Gastrocnemius medialis (tissue), 4 donors: ENCODE measurements at regions not wholly inside any gene's neighbourhood (a gene's known extent, or its start where the extent isn't known, plus 50 kb on each side); places are given as distances from the start of the nearest gene placed in this dataset.
"Not testable (repeated sequence)": the region's sequence is repeated elsewhere in the genome, so short reads cannot be mapped to it uniquely, and the experiment has no call there.

Source experiments
- ATAC-seq, 2 donors: fragments of 150-250 bp; one replicate each; pipeline ENCODE4 v1.9.1; 2016
- DNase-seq, 2 donors: peaks; one replicate each; pipeline ENCODE4 v3.0.0-alpha.2; 2019
- H3K27ac ChIP-seq, 4 donors: fragments of 200-600 bp; sonication (generic); 1 replicate in 1 of 4; 2 replicates in 3 of 4; pipeline ENCODE4 v1.5.1; 2016 to 2018; ENCODE audit warnings: mild to moderate bottlenecking in 2 of 4, moderate library complexity in 1 of 4
- H3K27me3 ChIP-seq, 3 donors: fragments of 200-600 bp; sonication (generic) in 2 of 3; 1 replicate in 1 of 3; 2 replicates in 2 of 3; pipeline versions ENCODE4 v1.5.1 to v1.6.0; 2016 to 2019; ENCODE audit warnings: mild to moderate bottlenecking in 1 of 3, moderate library complexity in 1 of 3
- H3K36me3 ChIP-seq, 2 donors: fragments of 200-600 bp; sonication (generic) in 1 of 2; one replicate each; pipeline ENCODE4 v1.5.1; 2017 to 2018
- H3K4me1 ChIP-seq, 2 donors: fragments of 200-600 bp; sonication (generic) in 1 of 2; one replicate each; pipeline ENCODE4 v1.5.1; 2016 to 2017; ENCODE audit warnings: mild to moderate bottlenecking in 2 of 2
- H3K4me3 ChIP-seq, 4 donors: fragments of 200-600 bp; sonication (generic) in 3 of 4; 1 replicate in 1 of 4; 2 replicates in 3 of 4; pipeline ENCODE4 v1.5.1; 2016 to 2019; ENCODE audit warnings: mild to moderate bottlenecking in 2 of 4
- H3K9me3 ChIP-seq, 3 donors: fragments of 200-600 bp; sonication (generic) in 2 of 3; 1 replicate in 1 of 3; 2 replicates in 2 of 3; pipeline ENCODE4 v1.5.1; 2016 to 2019
- POLR2A ChIP-seq, 2 donors: fragments of 450-650 bp; IDR thresholded peaks; one replicate each; pipeline ENCODE4 v1.6.1; 2017; ENCODE audit warnings: antibody characterized with exemption in 2 of 2, mild to moderate bottlenecking in 2 of 2, moderate library complexity in 2 of 2
- in situ Hi-C, 4 donors: fragments of 200-750 bp; cut with MboI; loops; one replicate each; pipeline versions ENCODE4 v1.15.0 to v1.8.0; 2017; ENCODE audit warnings: low sequenced_read_pairs in 4 of 4
- intact Hi-C: fragments of 100-400 bp; cut with DNase I; formaldehyde crosslinking; loops from one replicate; pipeline ENCODE4 v1.15.1; 2023; ENCODE audit warnings: low total_unique reads
- TF ChIP-seq, protein P1 (sequence below), 5 experiments: fragments of 450-650 bp in 3 of 5; fragments of 200-600 bp in 2 of 5; sonication (generic) in 2 of 5; IDR thresholded peaks in 4 of 5; conservative IDR thresholded peaks in 1 of 5; 1 replicate in 4 of 5; 2 replicates in 1 of 5; pipeline ENCODE4 v1.5.1; 2016 to 2019; ENCODE audit warnings: antibody characterized with exemption in 5 of 5, mild to moderate bottlenecking in 3 of 5, moderate library complexity in 3 of 5

DNA sequence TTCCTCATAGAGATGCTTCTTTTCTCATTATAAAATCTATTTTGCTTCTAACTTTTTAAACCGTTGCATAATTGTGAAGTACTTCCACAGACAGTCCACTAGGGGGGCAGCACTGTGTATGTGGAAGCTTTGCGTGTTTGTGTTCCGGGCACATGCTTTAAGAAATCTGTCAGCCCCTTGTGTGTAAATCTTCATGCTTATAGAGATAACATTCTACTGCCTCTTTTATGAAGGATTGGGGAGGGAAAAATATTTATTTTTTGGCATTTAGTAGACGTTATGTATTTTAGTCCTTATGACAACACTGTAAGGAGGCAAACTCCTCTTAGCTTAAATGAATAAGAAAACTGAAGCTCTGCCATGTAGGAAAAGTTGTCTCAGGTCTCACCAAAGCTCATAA, 157.3 kb upstream of the PTGFR start:
- intact Hi-C loops (no loop called here), in situ Hi-C loops (no loop called here)
- Histone ChIP-seq H3K9me3 (no peaks in the 10 kb centered on the region), H3K36me3 (no peaks in the 10 kb centered on the region), H3K27me3 (no peaks in the 10 kb centered on the region), H3K4me1 (no peaks in the 10 kb centered on the region), H3K27ac (no peak overlapping the region), H3K4me3 (no peak overlapping the region)
- TF ChIP-seq, protein P1, sequence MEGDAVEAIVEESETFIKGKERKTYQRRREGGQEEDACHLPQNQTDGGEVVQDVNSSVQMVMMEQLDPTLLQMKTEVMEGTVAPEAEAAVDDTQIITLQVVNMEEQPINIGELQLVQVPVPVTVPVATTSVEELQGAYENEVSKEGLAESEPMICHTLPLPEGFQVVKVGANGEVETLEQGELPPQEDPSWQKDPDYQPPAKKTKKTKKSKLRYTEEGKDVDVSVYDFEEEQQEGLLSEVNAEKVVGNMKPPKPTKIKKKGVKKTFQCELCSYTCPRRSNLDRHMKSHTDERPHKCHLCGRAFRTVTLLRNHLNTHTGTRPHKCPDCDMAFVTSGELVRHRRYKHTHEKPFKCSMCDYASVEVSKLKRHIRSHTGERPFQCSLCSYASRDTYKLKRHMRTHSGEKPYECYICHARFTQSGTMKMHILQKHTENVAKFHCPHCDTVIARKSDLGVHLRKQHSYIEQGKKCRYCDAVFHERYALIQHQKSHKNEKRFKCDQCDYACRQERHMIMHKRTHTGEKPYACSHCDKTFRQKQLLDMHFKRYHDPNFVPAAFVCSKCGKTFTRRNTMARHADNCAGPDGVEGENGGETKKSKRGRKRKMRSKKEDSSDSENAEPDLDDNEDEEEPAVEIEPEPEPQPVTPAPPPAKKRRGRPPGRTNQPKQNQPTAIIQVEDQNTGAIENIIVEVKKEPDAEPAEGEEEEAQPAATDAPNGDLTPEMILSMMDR (IDR thresholded peaks at IDR 0.05 in 4 of 5, conservative IDR thresholded peaks at IDR 0.05 in 1 of 5), result peak in 1 of 5 experiments; percentile 43
- TF ChIP-seq POLR2A (IDR thresholded peaks at IDR 0.05), result no peak
- no peak for DNase-seq
- no peak for ATAC-seq

DNA sequence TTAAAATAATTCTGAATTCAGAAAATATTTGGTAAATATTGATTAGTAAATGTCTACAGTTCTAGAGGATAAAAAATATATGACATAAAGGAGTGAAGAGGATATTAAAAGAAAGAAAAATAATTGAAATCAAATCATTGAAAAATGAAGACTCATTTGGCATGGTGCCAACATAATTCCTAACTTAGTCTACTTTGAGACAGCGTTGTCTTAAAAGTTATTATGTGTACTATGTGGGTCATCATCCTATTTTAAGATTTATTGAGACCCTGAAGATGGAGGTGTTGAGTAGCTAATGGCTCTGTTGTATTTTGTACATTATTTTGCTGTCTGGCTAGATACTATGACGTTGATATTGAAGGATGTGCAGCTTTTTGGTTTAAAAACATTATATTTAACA, 156.7 kb upstream of the PTGFR start:
- Histone ChIP-seq H3K4me1 (no peaks in the 10 kb centered on the region), H3K9me3 (no peaks in the 10 kb centered on the region), H3K4me3 (no peak overlapping the region), H3K27me3 (no peaks in the 10 kb centered on the region), H3K27ac (no peak overlapping the region), H3K36me3 (no peaks in the 10 kb centered on the region)
- TF ChIP-seq, protein P1 (IDR thresholded peaks at IDR 0.05 in 4 of 5, conservative IDR thresholded peaks at IDR 0.05 in 1 of 5), result no peak
- TF ChIP-seq POLR2A (IDR thresholded peaks at IDR 0.05), result no peak
- DNase-seq, result no peak
- intact Hi-C loops (no loop called here), in situ Hi-C loops (no loop called here)
- no peak for ATAC-seq

DNA sequence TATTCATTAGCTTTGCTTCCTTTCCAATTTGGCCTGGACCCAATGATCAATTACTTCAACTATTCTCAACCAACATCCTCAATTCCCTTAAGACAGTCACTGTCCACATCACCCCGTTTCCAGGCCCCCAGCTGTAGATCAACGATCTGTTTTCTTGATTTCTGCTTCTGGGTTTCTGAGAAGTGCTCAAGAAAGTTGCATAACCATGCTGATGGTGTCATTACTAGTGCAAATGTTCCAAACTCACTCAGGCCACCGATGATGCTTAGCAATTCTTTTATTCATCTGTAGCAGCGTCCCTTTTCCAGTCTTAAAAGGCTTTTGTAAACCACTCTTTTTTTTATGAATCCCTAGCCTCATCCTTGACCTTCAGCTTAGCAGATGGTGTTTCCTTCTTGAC, 155.8 kb upstream of the PTGFR start:
- no peaks in the 10 kb centered on the region for H3K9me3 ChIP-seq
- no peaks in the 10 kb centered on the region for H3K36me3 ChIP-seq
- in situ Hi-C loops, result no loop called here
- H3K27ac ChIP-seq, result peak overlapping the region in 2 of 4 donors; percentile 34 to 64
- H3K27me3 ChIP-seq, result no peaks in the 10 kb centered on the region
- TF ChIP-seq, protein P1 (IDR thresholded peaks at IDR 0.05 in 4 of 5, conservative IDR thresholded peaks at IDR 0.05 in 1 of 5), result no peak
- no peak for TF ChIP-seq POLR2A (IDR thresholded peaks at IDR 0.05)
- H3K4me1 ChIP-seq, result no peaks in the 10 kb centered on the region
- ATAC-seq, result peak; percentile 44 to 50
- peak in 1 of 2 donors; percentile 17 for DNase-seq
- no peak overlapping the region for H3K4me3 ChIP-seq
- intact Hi-C loops, result no loop called here

DNA sequence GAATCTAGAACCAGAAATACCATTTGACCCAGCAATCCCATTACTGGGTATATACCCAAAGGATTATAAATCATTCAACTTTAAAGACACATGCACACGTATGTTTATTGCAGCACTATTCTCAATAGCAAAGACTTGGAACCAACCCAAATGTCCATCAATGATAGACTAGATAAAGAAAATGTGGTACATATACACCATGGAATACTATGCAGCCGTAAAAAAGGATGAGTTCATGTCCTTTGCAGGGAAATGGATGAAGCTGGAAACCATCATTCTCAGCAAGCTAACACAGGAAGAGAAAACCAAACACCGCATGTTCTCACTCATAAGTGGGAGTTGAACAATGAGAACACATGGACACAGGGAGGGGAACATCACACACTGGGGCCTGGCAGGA, 154.0 kb upstream of the PTGFR start:
- H3K36me3 ChIP-seq, H3K9me3 ChIP-seq, H3K27ac ChIP-seq, H3K4me3 ChIP-seq, H3K4me1 ChIP-seq, ATAC-seq, H3K27me3 ChIP-seq, intact Hi-C loops, DNase-seq, in situ Hi-C loops: not testable (repeated sequence)

DNA sequence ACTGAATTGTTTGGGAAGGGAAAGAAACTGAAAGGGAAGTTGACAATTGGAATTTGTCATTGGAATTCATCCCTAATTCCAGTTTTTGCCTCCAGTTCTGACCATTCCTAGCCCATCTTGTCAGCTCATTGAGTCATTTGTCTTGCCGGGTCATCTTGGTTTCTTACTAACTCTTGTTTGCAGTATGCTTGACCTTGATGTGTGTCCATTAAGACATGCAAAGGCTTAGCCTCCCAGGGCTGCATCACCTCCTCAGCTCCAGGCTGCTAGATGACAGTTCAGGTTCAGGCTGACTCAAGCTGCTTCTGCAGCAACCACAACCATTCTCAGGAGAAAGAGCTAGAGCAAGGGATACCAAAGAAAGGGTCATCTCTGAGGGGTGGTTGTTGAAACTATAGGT, 151.3 kb upstream of the PTGFR start:
- ATAC-seq (no peak), DNase-seq (no peak)
- in situ Hi-C loops (no loop called here), intact Hi-C loops (no loop called here)
- Histone ChIP-seq H3K4me3 (no peak overlapping the region), H3K27ac (no peak overlapping the region), H3K27me3 (no peaks in the 10 kb centered on the region), H3K4me1 (no peaks in the 10 kb centered on the region), H3K36me3 (no peaks in the 10 kb centered on the region), H3K9me3 (no peaks in the 10 kb centered on the region)
- no peak for TF ChIP-seq POLR2A (IDR thresholded peaks at IDR 0.05)
- TF ChIP-seq, protein P1 (IDR thresholded peaks at IDR 0.05 in 4 of 5, conservative IDR thresholded peaks at IDR 0.05 in 1 of 5), result no peak
